BLaER1 treated with 17β-estradiol and CSF1 and Interleukin-3, amounts not matched to agents 10 nM and 100 nM (cell line): ENCODE measurements at regions not wholly inside any gene's neighbourhood (a gene's known extent, or its start where the extent isn't known, plus 50 kb on each side); places are given as distances from the start of the nearest gene placed in this dataset.
A peak's percentile ranks its signal among the peaks of the same experiment; 100 is the strongest.

ENCODE experiments used
- H3K27ac ChIP-seq, 11 experiments: shearing (Covaris generic); formaldehyde crosslinking; 2 replicates each; pipeline ENCODE4 v1.8.1; 2022
- H3K27me3 ChIP-seq, 11 experiments: shearing (Covaris generic); formaldehyde crosslinking; 2 replicates each; pipeline ENCODE4 v1.8.1; 2022
- H3K36me3 ChIP-seq, 11 experiments: shearing (Covaris generic); formaldehyde crosslinking; 2 replicates each; pipeline ENCODE4 v1.8.1; 2022
- H3K4me1 ChIP-seq, 10 experiments: shearing (Covaris generic); formaldehyde crosslinking; 2 replicates each; pipeline ENCODE4 v1.8.1; 2022
- H3K4me2 ChIP-seq, 11 experiments: shearing (Covaris generic); formaldehyde crosslinking; 2 replicates each; pipeline ENCODE4 v1.8.1; 2022
- H3K4me3 ChIP-seq, 10 experiments: shearing (Covaris generic); formaldehyde crosslinking; 2 replicates each; pipeline ENCODE4 v1.8.1; 2022
- H3K9ac ChIP-seq, 11 experiments: shearing (Covaris generic); formaldehyde crosslinking; 2 replicates each; pipeline ENCODE4 v1.8.1; 2022
- H3K9me3 ChIP-seq, 11 experiments: shearing (Covaris generic); formaldehyde crosslinking; replicated peaks in 1 of 11; 2 replicates each; pipeline ENCODE4 v1.8.1; 2022
- H4K20me1 ChIP-seq, 11 experiments: shearing (Covaris generic); formaldehyde crosslinking; 2 replicates each; pipeline ENCODE4 v1.8.1; 2022
- Cebpa-rat ChIP-seq, 11 experiments: shearing (Covaris generic); IDR thresholded peaks; 2 replicates each; pipeline ENCODE4 v1.8.1; 2022

- H3K27me3 ChIP-seq: no peaks in the 10 kb centered on the region
- no peak overlapping the region for H3K9ac ChIP-seq
- TF ChIP-seq Cebpa-rat (IDR thresholded peaks at IDR 0.05): no peak
- no peaks in the 10 kb centered on the region for H3K36me3 ChIP-seq
- H3K4me3 ChIP-seq: no peak overlapping the region
- H4K20me1 ChIP-seq: no peaks in the 10 kb centered on the region
- H3K4me1 ChIP-seq: peaks cover 11 to 87% (median 36%) of the 10 kb centered on the region in 10 experiments
- peak overlapping the region in 4 of 11 experiments; percentile 79 to 91 (median 86); a peak in 5 of 22 replicates for H3K27ac ChIP-seq
- peaks cover 0 to 7% (median 0%) of the 10 kb centered on the region in 11 experiments; a peak in 2 of 22 replicates for H3K9me3 ChIP-seq
- H3K4me2 ChIP-seq: peak overlapping the region in 5 of 11 experiments; percentile 26 to 90 (median 86); a peak in 9 of 22 replicates
Observed at GRCh38 chr2:64262816-64263215, 118.6 kb upstream of the PELI1 start.

GRCh38 chr2:64263315-64263714 is 119.1 kb upstream of the PELI1 start:
- Histone ChIP-seq H3K4me3 (no peak overlapping the region), H3K36me3 (no peaks in the 10 kb centered on the region), H3K9me3 (peaks cover 0 to 7% (median 0%) of the 10 kb centered on the region in 11 experiments; a peak in 2 of 22 replicates), H3K4me1 (peaks cover 11 to 87% (median 36%) of the 10 kb centered on the region in 10 experiments), H3K9ac (no peak overlapping the region), H3K27ac (no peak overlapping the region; a peak in 1 of 22 replicates), H4K20me1 (no peaks in the 10 kb centered on the region), H3K4me2 (peak overlapping the region in 5 of 11 experiments; percentile 26 to 90 (median 86); a peak in 10 of 22 replicates), H3K27me3 (no peaks in the 10 kb centered on the region)
- no peak for TF ChIP-seq Cebpa-rat (IDR thresholded peaks at IDR 0.05)

DNA sequence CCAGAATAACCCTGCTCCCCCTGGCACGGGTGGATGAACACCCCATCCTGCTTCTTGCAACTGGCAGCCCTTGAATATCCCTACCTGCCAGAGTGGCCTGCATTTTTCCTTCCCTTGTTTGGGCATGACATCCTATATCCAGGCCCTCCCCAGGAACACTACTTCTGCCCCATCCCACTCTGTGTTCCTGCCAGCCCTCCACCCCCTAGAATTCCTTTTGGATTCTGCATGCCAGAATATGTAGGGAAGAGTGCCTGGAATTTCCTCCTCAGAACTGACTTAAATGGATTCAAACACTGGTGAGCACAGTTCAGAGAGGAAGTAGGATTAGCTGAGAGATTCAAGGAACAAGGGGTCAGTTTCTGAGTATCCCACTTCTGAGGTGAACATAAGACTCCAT is 123.5 kb upstream of the PELI1 start:
- TF ChIP-seq Cebpa-rat (IDR thresholded peaks at IDR 0.05): no peak
- Histone ChIP-seq H3K27ac (no peak overlapping the region), H3K9ac (no peak overlapping the region), H3K4me2 (peak overlapping the region in 4 of 11 experiments; percentile 12 to 57 (median 40); a peak in 6 of 22 replicates), H3K4me3 (no peak overlapping the region), H3K36me3 (peaks cover 0 to 9% (median 0%) of the 10 kb centered on the region in 11 experiments; a peak in 2 of 22 replicates), H3K4me1 (peaks cover 3 to 64% (median 17%) of the 10 kb centered on the region in 10 experiments; a peak in 19 of 20 replicates), H3K27me3 (no peaks in the 10 kb centered on the region), H4K20me1 (no peaks in the 10 kb centered on the region), H3K9me3 (peaks cover 0 to 23% (median 9%) of the 10 kb centered on the region in 11 experiments; a peak in 15 of 22 replicates)

DNA sequence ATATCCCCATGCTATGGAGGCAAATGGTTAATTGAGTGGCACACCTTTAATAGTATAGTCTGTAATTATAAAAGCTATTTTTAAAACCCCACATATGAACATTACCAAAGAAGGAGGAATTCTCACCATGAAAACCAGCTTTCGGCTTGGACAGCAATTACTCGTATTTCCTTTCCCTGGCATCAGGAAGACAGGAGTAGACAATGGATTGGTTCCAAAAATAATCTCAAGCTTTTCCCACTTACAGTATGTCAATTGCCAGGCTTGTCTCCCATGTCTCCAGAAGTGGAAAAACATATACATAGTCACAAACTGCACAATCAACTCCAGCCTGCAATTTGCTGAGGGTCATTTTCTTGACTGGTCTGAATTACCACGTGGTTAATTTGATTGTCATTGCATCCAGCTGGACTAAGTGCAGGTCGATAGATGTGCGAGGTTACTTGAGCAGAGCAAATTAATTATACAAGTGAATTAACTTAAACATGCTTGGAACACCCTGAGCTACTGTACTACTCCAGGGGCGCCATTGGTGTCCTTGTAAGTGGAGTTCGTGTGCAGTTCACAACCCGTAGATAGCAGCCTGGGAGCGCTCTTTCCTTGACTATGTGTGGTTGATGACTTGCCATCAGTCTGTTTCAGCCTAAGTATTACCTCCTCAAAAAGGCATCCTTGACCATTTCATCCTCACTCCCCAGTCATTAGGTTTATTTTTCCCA is 124.3 kb upstream of the PELI1 start:
- TF ChIP-seq Cebpa-rat (IDR thresholded peaks at IDR 0.05): no peak
- H3K9me3 ChIP-seq: peaks cover 0 to 23% (median 9%) of the 10 kb centered on the region in 11 experiments; a peak in 15 of 22 replicates
- H3K4me2 ChIP-seq: peak overlapping the region in 4 of 11 experiments; percentile 12 to 57 (median 40); a peak in 4 of 22 replicates
- no peak overlapping the region for H3K9ac ChIP-seq
- H3K4me1 ChIP-seq: peaks cover 11 to 64% (median 22%) of the 10 kb centered on the region in 10 experiments
- H3K36me3 ChIP-seq: peaks cover 0 to 9% (median 0%) of the 10 kb centered on the region in 11 experiments; a peak in 2 of 22 replicates
- no peak overlapping the region for H3K27ac ChIP-seq
- H3K27me3 ChIP-seq: no peaks in the 10 kb centered on the region
- H3K4me3 ChIP-seq: no peak overlapping the region
- H4K20me1 ChIP-seq: no peaks in the 10 kb centered on the region

DNA sequence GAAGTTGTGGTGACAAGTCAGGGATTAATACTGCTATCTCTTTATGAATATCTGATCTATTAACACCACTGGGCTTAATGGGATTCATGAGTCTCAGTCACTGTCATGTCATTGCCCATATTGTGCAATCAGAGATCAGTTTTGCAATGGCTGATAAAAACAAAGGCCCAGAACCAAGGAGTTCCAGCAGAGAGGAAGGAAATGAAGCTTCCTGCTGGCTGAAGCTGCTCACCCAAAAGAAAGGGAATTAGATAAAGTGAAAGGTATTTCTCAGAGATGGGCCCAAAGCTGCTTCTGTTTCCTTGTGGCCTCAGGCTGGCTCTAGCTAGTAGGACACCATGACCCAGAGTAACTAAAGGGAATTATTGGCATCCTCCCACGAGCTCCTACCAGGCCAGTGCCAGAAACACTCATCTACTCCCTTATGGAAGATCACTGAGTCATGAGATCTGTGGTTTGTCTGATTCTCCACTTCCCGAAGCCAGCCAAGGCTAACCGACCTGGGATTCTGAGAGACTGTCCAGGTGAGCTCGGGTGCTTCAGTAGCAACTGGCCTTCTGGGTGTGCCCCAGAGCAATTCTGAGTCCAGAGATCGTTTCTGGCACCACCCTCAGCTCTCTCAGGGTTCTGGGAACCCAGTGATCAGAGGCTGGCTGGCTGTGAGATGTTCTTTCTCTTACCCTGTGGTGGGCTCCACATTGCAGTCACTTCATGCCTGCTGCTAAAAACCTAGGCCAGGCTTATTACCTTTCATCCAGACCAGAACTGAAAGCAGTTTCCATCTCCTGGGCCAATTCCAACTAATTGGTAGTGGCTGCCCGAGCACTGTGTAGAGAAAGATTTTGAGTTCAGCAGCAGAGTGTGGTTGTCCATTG is 129.5 kb upstream of the PELI1 start:
- Histone ChIP-seq H3K4me3 (peak overlapping the region in 8 of 10 experiments; percentile 35 to 70 (median 54); a peak in 16 of 20 replicates), H3K4me2 (peak overlapping the region; percentile 71 to 92 (median 89)), H3K27ac (peak overlapping the region; percentile 67 to 97 (median 89)), H3K9me3 (peaks cover 0 to 17% (median 9%) of the 10 kb centered on the region in 11 experiments; a peak in 15 of 22 replicates), H4K20me1 (no peaks in the 10 kb centered on the region), H3K9ac (peak overlapping the region; percentile 35 to 86 (median 75); a peak in 20 of 22 replicates), H3K36me3 (peaks cover 0 to 9% (median 0%) of the 10 kb centered on the region in 11 experiments; a peak in 2 of 22 replicates), H3K27me3 (no peaks in the 10 kb centered on the region), H3K4me1 (peaks cover 26 to 75% (median 68%) of the 10 kb centered on the region in 10 experiments)
- TF ChIP-seq Cebpa-rat (IDR thresholded peaks at IDR 0.05): peak; percentile 94 to 100 (median 99)

DNA sequence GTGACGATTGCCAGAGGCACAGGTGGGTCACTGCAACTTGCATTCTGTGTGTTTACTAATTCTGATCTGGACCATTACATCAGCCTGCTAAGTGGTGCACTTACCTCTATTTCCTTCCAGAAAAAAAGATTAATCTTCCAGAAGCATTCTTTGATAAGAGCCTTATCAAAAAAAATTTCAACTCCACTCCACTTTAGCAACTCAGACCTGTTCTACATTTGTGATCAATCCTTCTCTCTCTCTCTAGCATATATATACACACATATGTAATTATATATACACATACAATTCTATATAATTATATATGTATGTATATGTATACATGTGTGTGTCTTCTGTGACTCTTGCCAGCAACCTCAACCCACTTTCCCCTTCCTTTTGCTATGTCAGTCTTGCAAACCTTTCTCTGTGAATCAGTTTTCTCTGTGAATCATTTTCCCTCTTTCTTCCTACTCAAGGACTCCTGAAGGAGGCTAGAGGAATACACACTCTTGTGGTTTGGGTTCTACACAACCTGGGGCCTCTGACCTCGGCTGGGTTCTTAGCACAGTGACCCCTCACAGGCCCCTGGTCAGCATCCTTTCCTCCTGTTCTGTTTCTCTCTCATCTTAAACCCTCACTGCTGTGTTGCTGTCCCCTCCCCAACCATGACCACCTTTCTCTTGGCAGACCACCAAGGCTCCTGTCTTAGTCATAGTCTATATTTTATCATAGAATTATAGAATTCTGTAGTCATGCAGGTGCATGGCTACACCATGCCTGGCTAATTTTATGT is 130.4 kb upstream of the PELI1 start:
- no peak for TF ChIP-seq Cebpa-rat (IDR thresholded peaks at IDR 0.05)
- Histone ChIP-seq H4K20me1 (no peaks in the 10 kb centered on the region), H3K4me2 (peak overlapping the region; percentile 71 to 92 (median 89)), H3K4me1 (peaks cover 26 to 79% (median 70%) of the 10 kb centered on the region in 10 experiments), H3K9me3 (peaks cover 0 to 17% (median 9%) of the 10 kb centered on the region in 11 experiments; a peak in 15 of 22 replicates), H3K27me3 (no peaks in the 10 kb centered on the region), H3K4me3 (peak overlapping the region in 8 of 10 experiments; percentile 35 to 70 (median 54); a peak in 14 of 20 replicates), H3K36me3 (peaks cover 0 to 9% (median 0%) of the 10 kb centered on the region in 11 experiments; a peak in 2 of 22 replicates), H3K27ac (peak overlapping the region; percentile 67 to 97 (median 89); a peak in 21 of 22 replicates), H3K9ac (peak overlapping the region in 9 of 11 experiments; percentile 67 to 86 (median 81); a peak in 17 of 22 replicates)

DNA sequence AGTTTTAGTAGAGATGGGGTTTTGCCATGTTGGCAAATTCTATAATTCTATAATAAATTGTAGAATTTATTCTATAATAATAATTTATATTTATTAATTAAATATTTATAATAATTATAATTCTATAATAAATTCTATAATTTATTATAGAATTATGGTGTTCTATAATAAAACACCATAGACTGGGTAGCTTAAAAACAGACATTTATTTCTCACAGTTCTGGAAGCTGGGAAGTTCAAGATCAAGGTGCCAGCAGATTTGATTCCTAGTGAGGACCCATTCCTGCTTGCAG is 130.9 kb upstream of the PELI1 start:
- H3K9me3 ChIP-seq: peaks cover 0 to 15% (median 9%) of the 10 kb centered on the region in 11 experiments; a peak in 15 of 22 replicates
- H3K27me3 ChIP-seq: no peaks in the 10 kb centered on the region
- H4K20me1 ChIP-seq: no peaks in the 10 kb centered on the region
- H3K36me3 ChIP-seq: peaks cover 0 to 9% (median 0%) of the 10 kb centered on the region in 11 experiments; a peak in 2 of 22 replicates
- peak overlapping the region in 6 of 10 experiments; percentile 47 to 70 (median 56); a peak in 9 of 20 replicates for H3K4me3 ChIP-seq
- H3K4me1 ChIP-seq: peaks cover 26 to 83% (median 70%) of the 10 kb centered on the region in 10 experiments
- peak overlapping the region in 9 of 11 experiments; percentile 75 to 97 (median 92); a peak in 17 of 22 replicates for H3K27ac ChIP-seq
- no peak for TF ChIP-seq Cebpa-rat (IDR thresholded peaks at IDR 0.05)
- H3K9ac ChIP-seq: peak overlapping the region in 5 of 11 experiments; percentile 50 to 86 (median 83); a peak in 7 of 22 replicates
- H3K4me2 ChIP-seq: peak overlapping the region in 7 of 11 experiments; percentile 87 to 92 (median 91); a peak in 14 of 22 replicates
